Activated naive CD4-positive, alpha-beta T cell treated with anti-CD3 and anti-CD28 coated beads, Interleukin-2, amount 50 U/mL, for 72 hours (primary cell): ENCODE measurements at regions not wholly inside any gene's neighbourhood (a gene's known extent, or its start where the extent isn't known, plus 50 kb on each side); places are given as distances from the start of the nearest gene placed in this dataset.

ENCODE experiments used
- ATAC-seq, 2 donors: fragments of 150-1000 bp; cut with Tn5 transposase; 2 replicates each; pipeline ENCODE4 v1.10.0; 2021; ENCODE audit warnings: mild to moderate bottlenecking in 2 of 2, moderate library complexity in 2 of 2
- DNase-seq, 2 donors: peaks; one replicate each; pipeline ENCODE4 v3.0.0; 2021 to 2022; ENCODE audit warnings: low spot score in 2 of 2
- H3K27ac Mint-ChIP-seq, 2 donors: one replicate each; pipeline ENCODE4 v1.8.0; 2022; ENCODE audit warnings: mild to moderate bottlenecking in 2 of 2, mixed read lengths in 2 of 2
- H3K36me3 Mint-ChIP-seq, 2 donors: one replicate each; pipeline ENCODE4 v1.8.0; 2022; ENCODE audit warnings: mixed read lengths in 2 of 2
- H3K9me3 Mint-ChIP-seq, 2 donors: one replicate each; pipeline ENCODE4 v1.8.0; 2022; ENCODE audit warnings: mixed read lengths in 2 of 2

DNA sequence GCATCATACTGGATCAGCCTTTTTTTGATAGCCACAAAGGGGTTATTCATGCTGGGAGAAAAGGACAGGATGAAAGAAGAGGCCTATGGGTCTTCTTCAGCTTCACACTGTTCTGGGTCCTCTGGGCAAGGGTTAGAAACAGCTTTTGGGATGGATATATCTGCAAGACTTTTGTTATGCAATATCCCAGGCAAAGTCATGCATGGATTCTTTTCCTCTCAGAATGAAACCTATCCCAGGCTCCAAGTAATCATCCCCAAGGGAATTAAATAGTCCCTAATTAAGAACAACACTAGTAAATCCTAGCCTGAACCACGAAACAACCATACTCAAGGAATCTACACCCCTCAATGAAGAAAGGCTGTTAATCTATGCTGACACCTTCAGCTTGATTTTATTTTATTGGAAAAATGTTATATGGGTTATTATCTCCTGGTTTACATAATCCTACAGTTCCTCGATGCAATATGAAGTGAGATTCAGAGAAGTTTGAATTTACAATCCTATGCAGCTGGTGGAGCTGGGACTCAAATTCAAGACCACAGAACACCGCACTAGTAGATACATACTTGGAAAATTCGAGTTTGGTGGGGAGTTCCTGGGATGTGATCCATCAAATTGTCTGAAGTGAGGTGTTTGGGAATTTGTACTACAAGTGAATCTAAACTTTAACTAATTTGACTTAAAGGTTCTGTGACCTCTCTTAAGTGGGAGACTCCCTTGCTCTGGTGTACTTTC, 338.6 kb downstream of the TBX15 start:
- Mint-ChIP-seq H3K27ac (no peak overlapping the region), H3K9me3 (peaks cover 6 to 7% of the 10 kb centered on the region in 2 donors), H3K36me3 (no peaks in the 10 kb centered on the region)
- ATAC-seq, result no peak
- DNase-seq, result no peak

DNA sequence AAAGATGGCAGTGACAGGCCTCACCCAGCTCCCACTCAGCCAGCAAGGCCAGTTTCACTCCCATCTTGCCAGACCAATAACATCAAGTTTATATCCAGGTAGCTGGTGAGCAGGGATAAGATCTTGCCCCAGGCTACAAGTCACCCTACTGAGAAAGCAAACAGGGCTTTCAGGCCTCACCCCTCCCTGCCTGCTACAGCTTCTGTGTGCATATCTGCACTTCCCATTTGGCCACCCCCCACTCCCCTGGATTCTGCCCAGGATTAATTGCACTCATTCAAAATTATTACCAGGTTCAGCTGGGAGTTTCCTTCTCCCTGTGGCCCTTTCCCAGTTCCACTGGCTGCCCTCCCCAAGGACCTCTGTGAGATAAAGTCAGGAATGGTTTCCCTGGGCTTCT, 352.1 kb downstream of the TBX15 start:
- DNase-seq, result no peak
- H3K36me3 Mint-ChIP-seq, result peaks cover 0 to 19% of the 10 kb centered on the region in 2 donors
- no peak for ATAC-seq

DNA sequence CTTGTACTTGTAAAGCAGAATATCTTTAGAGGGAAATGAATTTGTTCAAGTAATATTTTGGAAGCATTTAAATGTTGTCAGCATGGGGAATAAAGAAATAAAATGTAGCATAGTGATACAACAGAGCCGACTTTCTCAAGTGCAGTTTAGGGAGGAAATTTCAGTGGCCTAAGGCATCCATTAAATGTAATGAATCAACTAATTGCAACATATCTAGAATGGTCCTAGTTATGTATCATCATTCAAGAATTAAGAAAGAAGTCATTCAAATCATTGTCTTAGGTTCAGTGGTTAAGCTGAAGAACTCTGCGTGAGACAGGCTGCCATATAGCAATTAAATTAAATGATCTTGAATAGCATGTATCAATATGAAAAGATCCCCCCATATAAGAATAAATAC, 360.7 kb downstream of the TBX15 start:
- ATAC-seq (no peak), DNase-seq (no peak)
- Mint-ChIP-seq H3K36me3 (no peaks in the 10 kb centered on the region), H3K9me3 (peaks cover 14 to 16% of the 10 kb centered on the region in 2 donors), H3K27ac (no peak overlapping the region)

More for the DNA sequence above, 352.1 kb downstream of the TBX15 start:
- no peak overlapping the region for H3K27ac Mint-ChIP-seq
- peaks cover 30 to 31% of the 10 kb centered on the region in 2 donors for H3K9me3 Mint-ChIP-seq

DNA sequence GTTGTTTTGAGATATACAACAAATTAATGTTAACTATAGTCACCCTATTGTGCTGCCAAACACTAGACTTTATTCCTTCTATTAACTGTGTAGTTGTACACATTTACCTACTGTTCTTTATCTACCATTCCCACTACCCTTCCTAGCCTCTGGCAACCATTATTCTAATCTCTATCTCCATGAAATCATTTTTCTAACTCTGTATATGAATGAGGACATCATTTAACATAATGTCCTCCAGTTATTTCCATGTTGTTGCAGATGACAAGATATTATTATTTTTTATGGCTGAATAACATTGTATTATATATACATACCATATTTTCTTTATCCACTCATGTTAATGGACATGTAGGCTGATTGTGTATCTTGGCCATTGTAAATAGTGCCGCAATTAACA, 366.3 kb downstream of the TBX15 start:
- no peak overlapping the region for H3K27ac Mint-ChIP-seq

DNA sequence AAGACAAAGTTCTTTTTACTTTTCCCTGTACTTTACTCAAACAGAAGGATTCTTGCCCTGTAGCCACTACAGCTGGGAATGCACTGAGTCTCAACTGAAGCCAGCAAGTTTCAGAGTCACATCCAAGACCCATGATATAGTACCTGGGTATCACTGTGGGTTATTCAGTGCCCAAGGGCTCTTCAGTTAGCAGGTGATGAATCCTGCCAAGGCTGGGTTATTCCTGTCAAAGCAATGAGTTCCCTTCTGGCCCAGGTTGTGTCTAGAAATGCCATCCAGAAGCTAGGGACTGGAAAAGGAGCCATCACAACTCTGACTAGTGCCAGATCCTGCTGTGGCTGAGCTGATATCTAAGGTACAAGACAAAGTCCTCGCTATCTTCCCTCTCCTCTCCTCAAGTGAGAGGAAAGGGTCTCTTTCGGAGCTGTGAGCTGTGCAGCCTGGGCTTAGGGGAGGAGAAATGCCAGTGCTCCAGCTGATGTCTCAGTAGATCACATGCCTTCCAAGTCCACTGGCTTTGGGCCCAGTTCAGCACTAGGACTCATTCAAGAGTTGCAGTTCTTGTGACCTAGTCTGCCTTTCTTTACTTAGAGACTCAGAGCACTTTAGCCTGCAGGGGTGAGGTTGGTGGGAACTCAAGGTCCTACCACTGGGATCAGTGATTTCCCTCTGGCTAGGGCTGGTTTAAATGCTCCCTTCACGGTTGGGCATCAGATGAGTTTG, 369.4 kb downstream of the TBX15 start:
- Mint-ChIP-seq H3K36me3 (peaks cover 0 to 5% of the 10 kb centered on the region in 2 donors), H3K9me3 (peaks cover 19 to 27% of the 10 kb centered on the region in 2 donors), H3K27ac (no peak overlapping the region)
- ATAC-seq (no peak), DNase-seq (no peak)

More for the DNA sequence above, 366.3 kb downstream of the TBX15 start:
- Mint-ChIP-seq H3K36me3 (no peaks in the 10 kb centered on the region), H3K9me3 (peaks cover 12 to 26% of the 10 kb centered on the region in 2 donors)
- no peak for DNase-seq
- ATAC-seq, result no peak

DNA sequence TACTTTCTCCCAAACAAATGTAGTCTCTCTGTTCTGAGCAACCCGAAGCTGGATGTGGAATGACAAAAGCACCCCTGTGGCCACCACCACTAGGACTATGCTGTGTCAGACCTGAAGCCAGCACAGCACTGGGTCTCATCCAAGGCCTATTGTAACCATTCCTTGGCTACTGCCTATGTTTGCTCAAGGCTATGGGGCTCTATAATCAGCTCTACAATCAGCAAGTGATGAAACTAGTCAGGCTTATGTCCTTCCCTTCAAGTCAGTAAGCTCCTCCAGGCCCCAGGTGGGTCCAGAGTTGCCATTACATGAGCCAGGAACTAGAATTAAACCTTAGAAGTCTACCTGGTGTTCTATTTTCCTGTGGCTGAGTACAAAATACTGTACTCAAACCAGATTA, 370.2 kb downstream of the TBX15 start:
- peaks cover 0 to 5% of the 10 kb centered on the region in 2 donors for H3K36me3 Mint-ChIP-seq
- no peak for ATAC-seq
- peaks cover 20 to 27% of the 10 kb centered on the region in 2 donors for H3K9me3 Mint-ChIP-seq
- no peak overlapping the region for H3K27ac Mint-ChIP-seq
- no peak for DNase-seq

DNA sequence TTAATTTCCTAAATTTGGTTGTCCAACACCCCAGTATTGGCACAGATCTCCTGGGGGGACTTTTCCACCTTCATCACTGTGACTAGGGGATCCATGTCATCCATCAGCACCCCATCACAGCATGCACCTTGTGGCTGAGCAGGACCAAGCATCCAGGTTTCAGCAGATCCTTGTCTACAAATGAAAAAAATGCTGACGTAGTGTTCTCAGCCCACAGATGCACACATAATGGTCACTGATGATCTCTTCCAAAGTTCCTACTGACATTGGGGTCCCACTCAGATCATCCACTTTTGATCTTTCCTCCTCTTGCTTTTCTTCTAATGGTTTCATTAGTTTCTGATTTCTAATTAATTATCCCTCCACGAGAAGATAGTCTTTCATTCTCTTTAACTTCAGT, 373.1 kb downstream of the TBX15 start:
- DNase-seq (no peak), ATAC-seq (no peak)
- Mint-ChIP-seq H3K27ac (no peak overlapping the region), H3K36me3 (peaks cover 0 to 5% of the 10 kb centered on the region in 2 donors), H3K9me3 (peaks cover 33 to 44% of the 10 kb centered on the region in 2 donors)

DNA sequence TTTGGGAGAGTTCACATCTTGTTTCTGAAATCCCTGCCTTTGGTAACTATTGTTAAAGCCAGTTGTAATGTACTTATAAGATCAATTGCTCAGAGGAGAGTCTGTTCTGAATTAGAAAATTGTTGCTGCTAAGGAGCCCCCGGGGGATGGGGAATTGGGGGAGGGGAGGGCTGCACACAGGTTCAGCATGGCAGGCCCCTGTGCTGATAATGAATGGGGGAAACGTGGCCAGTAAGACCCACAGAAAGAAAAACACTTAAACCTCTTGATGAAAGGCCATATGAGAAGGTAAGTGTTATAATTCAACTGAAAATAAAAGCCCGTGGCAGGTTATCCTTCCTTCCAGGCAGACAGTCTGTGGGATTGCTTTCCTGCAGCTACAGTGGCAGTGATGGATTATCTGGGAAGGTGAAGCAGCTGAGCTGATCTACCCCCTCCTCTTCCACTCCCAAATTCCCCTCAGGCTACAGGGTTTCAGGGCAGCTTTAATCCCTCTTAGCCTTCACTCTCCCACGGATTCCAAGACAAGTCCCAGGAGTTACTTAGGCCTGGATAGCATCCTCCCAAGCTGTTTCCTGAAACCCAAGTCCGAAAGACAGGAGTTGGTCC, 398.8 kb downstream of the TBX15 start:
- DNase-seq (no peak), ATAC-seq (no peak)
- Mint-ChIP-seq H3K9me3 (peaks cover 15 to 26% of the 10 kb centered on the region in 2 donors), H3K27ac (no peak overlapping the region), H3K36me3 (no peaks in the 10 kb centered on the region)

DNA sequence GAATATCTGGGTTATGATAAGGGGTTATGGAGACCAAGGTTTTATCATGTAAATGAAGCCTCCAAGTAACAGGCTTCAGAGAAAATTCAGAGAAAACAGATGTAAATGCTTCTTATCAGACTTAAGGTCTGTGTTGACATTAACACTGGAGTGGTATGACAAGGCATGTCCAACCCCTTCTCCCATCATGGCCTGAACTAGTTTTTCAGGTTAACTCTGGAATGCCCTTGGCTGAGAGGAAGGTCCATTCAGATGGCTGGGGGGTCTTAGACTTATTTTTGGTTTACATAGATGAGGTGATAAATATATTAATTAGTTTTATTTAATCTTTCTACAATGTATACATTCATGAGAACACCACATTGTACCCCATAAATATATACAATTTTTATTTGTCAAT, 399.6 kb downstream of the TBX15 start:
- Mint-ChIP-seq H3K27ac (no peak overlapping the region), H3K36me3 (no peaks in the 10 kb centered on the region), H3K9me3 (peaks cover 15 to 26% of the 10 kb centered on the region in 2 donors)
- ATAC-seq (no peak), DNase-seq (no peak)

DNA sequence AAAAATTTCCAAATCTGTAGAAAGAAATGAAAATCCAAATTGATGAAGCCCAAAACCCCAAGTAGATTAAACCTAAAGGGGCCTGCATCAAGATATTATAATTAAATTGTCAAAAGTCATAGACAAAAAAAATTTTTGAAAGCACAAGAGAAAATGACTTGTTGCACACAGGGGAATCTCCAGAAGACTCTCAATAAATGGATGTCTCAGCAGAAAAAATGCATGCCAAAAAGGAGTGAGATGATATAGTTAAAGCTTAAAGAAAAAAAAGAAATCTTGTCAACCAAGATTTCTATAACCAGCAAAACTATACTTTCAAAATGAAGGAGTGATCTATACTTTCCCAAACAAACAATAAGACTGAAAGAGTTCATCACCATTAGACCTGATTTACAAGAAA, 393.2 kb upstream of the SPAG17 start:
- DNase-seq, result no peak
- Mint-ChIP-seq H3K27ac (no peak overlapping the region), H3K36me3 (peaks cover 8 to 11% of the 10 kb centered on the region in 2 donors), H3K9me3 (peaks cover 21 to 22% of the 10 kb centered on the region in 2 donors)
- no peak for ATAC-seq

DNA sequence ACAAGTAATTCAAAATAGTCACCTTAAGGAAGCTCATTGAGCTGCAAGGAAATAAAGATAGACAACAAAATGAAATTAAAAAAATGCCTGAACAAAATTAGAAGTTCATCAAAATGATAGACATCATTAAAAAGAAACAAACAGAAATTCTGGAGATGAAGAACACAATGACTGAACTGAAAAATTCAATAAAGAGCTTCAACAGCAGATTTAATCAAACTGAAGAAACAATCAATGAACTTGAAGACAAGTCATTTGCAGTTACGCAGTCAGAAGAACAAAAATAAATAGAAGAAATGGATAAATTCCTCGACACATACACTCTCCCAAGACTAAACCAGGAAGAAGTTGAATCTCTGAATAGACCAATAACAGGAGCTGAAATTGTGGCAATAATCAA, 390.0 kb upstream of the SPAG17 start:
- DNase-seq (no peak), ATAC-seq (no peak)
- peaks cover 17 to 23% of the 10 kb centered on the region in 2 donors for H3K9me3 Mint-ChIP-seq
- no peak overlapping the region for H3K27ac Mint-ChIP-seq
- H3K36me3 Mint-ChIP-seq, result peaks cover 14 to 19% of the 10 kb centered on the region in 2 donors

DNA sequence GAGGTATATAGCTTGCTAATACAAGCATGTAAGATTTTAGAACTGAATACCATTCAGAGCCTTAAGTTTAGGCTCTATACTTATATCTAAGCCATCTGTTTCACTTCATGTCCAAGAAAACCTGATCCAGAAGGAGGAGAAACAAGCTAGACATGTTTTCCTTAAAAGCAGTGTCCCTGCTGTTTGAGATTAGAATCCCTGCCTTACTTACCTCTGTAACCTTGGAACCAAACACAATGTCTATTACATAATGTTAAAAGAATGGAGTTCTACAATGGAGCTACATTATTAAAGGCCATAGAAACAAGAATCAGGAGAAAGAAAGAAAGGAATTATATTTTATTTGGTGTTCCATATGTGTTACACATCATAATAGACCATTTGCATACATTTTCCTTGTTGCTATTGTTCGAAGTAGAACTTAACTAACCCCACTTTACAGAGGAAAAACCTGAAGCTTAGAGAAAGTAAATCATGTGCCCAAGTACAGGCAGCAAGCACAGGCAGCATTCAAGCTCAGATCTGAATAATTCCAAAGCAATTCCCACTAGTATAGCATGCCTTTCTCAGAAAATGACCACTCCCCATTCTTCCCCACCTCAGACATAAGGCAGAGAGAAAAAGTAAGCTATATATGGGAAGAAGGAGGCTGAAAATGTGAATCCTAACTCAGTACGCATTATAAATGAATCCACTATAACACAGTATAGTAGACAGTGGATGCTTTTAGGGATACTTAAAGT, 380.1 kb upstream of the SPAG17 start:
- Mint-ChIP-seq H3K27ac (no peak overlapping the region), H3K36me3 (no peaks in the 10 kb centered on the region), H3K9me3 (peaks cover 6 to 7% of the 10 kb centered on the region in 2 donors)
- DNase-seq, result no peak
- no peak for ATAC-seq

DNA sequence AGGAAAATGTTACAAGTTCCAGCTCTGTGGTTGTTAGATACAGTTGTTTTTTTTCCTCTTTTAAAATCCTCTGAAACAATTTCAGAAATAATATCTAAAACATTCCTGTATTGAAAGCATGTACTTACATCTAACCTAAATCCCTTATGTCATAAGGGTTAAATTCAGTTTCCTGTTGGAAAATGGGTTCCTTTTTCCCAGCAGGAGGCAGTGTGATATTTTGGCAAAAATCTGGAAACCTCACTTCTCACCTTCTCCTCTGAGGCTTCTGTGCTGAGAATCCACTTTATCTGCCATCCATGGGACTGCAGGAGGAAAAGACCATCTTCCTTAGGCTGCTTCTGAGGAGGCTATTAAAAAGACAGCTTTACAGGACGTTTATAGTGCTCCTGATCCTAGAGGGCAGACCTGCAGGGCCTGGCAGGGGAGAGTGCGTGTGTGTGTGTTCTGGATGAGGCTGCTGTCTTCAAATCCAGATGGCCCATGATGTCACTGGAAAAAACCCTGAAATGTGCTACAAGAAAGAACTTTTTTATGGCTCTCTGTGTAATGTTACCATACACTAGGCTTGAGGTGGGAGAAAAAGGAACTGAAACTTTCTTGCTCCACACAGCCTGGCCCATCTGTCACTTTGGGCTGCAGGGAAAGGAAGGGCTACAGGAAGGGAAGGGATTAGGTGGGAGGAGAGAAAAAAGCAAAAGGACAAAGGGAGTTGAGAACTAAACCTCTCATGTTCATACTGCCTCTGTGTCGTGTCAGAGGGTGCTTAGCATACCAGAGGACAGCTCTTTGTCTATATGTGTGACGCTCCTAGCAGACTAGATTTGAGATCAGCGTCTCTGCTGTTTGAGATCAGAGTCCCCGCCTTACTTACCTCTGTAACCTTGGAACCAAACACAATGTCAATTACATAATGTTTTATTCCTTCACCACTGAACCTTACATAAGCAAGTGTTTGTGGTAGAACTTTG, 379.2 kb upstream of the SPAG17 start:
- ATAC-seq (no peak), DNase-seq (no peak)
- no peaks in the 10 kb centered on the region for H3K36me3 Mint-ChIP-seq
- H3K9me3 Mint-ChIP-seq, result peaks cover 6 to 7% of the 10 kb centered on the region in 2 donors
- H3K27ac Mint-ChIP-seq, result no peak overlapping the region

DNA sequence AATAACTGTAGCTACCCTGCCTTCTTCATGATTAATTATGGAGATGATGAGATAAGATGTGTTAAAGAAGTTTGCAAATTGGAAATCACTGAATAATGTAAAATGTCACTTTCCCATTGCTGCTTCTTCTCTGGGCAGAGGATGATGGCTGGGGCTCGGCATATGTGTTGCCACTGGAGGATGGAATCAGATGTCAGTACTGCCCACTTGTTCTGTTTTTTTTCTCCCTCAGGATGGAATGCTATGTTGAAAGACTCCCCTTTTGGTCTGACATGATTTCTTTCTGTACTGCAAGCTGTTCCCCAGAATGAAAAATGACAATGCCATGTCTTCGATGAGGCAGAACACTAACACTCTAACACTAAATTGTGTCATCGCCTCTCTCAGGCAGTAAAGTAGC, 373.9 kb upstream of the SPAG17 start:
- Mint-ChIP-seq H3K9me3 (peaks cover 7 to 19% of the 10 kb centered on the region in 2 donors), H3K27ac (no peak overlapping the region), H3K36me3 (no peaks in the 10 kb centered on the region)
- DNase-seq (no peak), ATAC-seq (no peak)

DNA sequence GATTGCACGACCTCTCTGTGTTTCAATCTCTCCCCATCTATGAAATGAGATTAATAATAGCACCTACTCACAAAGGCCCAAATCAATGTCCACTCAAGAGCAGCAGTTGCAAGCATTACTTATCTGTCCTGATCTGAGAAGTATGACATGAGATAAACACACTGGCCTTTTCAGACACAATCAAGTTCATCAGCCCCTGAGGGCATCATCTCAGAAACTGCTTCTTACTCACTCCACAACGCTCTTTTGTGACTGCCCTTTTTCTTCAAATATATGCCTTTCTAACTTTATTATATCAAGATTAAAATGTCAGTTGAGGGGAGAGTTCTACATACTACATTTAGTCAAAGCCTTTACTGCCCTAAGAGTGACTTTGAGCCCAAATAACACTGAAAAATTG, 371.9 kb upstream of the SPAG17 start:
- no peaks in the 10 kb centered on the region for H3K36me3 Mint-ChIP-seq
- H3K27ac Mint-ChIP-seq, result no peak overlapping the region
- no peak for DNase-seq
- no peak for ATAC-seq
- peaks cover 10 to 23% of the 10 kb centered on the region in 2 donors for H3K9me3 Mint-ChIP-seq

DNA sequence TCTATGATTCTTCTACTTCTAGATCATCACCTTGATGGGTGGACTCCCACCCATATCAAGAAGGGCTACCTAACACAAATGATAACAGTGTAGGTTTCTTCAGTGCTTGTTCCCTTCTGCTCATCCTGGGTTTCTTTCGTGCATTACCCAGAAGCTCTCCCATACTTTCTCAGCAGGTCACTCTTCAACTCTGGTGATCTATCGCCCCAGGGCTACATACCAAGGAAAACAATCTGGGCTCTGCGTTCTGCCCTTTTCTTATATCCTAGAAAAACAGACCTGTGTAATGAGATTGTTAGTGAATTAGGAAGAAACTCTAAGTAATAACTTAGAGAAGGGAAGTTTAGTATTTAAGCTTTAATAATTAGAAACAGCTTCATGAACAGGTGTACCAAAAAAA, 370.6 kb upstream of the SPAG17 start:
- no peak for DNase-seq
- Mint-ChIP-seq H3K9me3 (peaks cover 11 to 25% of the 10 kb centered on the region in 2 donors), H3K27ac (no peak overlapping the region), H3K36me3 (peaks cover 0 to under 1% of the 10 kb centered on the region in 2 donors)
- no peak for ATAC-seq
